CD14-positive monocyte (primary cell): ENCODE measurements at regions not wholly inside any gene's neighbourhood (a gene's known extent, or its start where the extent isn't known, plus 50 kb on each side); places are given as distances from the start of the nearest gene placed in this dataset.

ENCODE experiments used
- DNase-seq, 3 donors: peaks; one replicate each; pipeline ENCODE4 v3.0.0-alpha.2; 2011 to 2022
- H2AFZ ChIP-seq: 2 replicates; pipeline ENCODE4 v1.6.0; 2012; ENCODE audit warnings: mild to moderate bottlenecking, low read depth, low read length, inconsistent platforms; ENCODE audit not compliant: insufficient read depth, poor library complexity, severe bottlenecking
- H3K27ac ChIP-seq, 2 donors: 1 replicate in 1 of 2; 2 replicates in 1 of 2; pipeline ENCODE4 v1.5.1; 2012 to 2013; ENCODE audit warnings: low read length in 2 of 2, control low read depth in 1 of 2, inconsistent platforms in 1 of 2, low read depth in 1 of 2, mild to moderate bottlenecking in 1 of 2
- H3K27me3 ChIP-seq, 2 donors: one replicate each; pipeline versions ENCODE4 v1.6.0 to v1.6.1; 2011 to 2013; ENCODE audit warnings: low read length in 2 of 2; ENCODE audit not compliant: control insufficient read depth in 2 of 2, insufficient read depth in 2 of 2
- H3K36me3 ChIP-seq, 2 donors: replicated peaks in 1 of 2; 1 replicate in 1 of 2; 2 replicates in 1 of 2; pipeline versions ENCODE4 v1.5.1 to v1.6.1; 2012 to 2013; ENCODE audit warnings: low read length in 2 of 2, control low read depth in 1 of 2, inconsistent platforms in 1 of 2, mild to moderate bottlenecking in 1 of 2; ENCODE audit not compliant: insufficient read depth in 2 of 2, control insufficient read depth in 1 of 2
- H3K4me1 ChIP-seq, 2 donors: 1 replicate in 1 of 2; 2 replicates in 1 of 2; pipeline versions ENCODE4 v1.5.1 to v1.6.1; 2012 to 2013; ENCODE audit warnings: low read length in 2 of 2, control low read depth in 1 of 2, inconsistent platforms in 1 of 2, mild to moderate bottlenecking in 1 of 2, moderate library complexity in 1 of 2; ENCODE audit not compliant: insufficient read depth in 2 of 2, control insufficient read depth in 1 of 2
- H3K4me2 ChIP-seq: replicated peaks from 2 replicates; pipeline ENCODE3; 2012; ENCODE audit warnings: low read length, moderate library complexity, mild to moderate bottlenecking; ENCODE audit not compliant: poor library complexity, severe bottlenecking; ENCODE audit errors: extremely low read depth
- H3K4me3 ChIP-seq, 3 experiments: fragments of 200-600 bp in 1 of 3; sonication (generic) in 1 of 3; replicated peaks in 1 of 3; 1 replicate in 2 of 3; 2 replicates in 1 of 3; pipeline ENCODE4 v1.5.1; 2011 to 2013; ENCODE audit warnings: low read length in 3 of 3, mild to moderate bottlenecking in 3 of 3, control low read depth in 2 of 3, low read depth in 2 of 3, inconsistent platforms in 1 of 3, moderate library complexity in 1 of 3
- H3K79me2 ChIP-seq: 2 replicates; pipeline ENCODE4 v1.6.0; 2012; ENCODE audit warnings: mild to moderate bottlenecking, control low read depth, inconsistent platforms, low read length, moderate library complexity; ENCODE audit not compliant: insufficient read depth
- H3K9ac ChIP-seq: 2 replicates; pipeline ENCODE4 v1.6.0; 2017; ENCODE audit warnings: low read length, mild to moderate bottlenecking; ENCODE audit not compliant: insufficient read depth, poor library complexity, severe bottlenecking
- H3K9me3 ChIP-seq, 2 donors: replicated peaks in 1 of 2; 1 replicate in 1 of 2; 2 replicates in 1 of 2; pipeline versions ENCODE4 v1.5.1 to v1.6.1; 2012 to 2013; ENCODE audit warnings: low read length in 2 of 2, control low read depth in 1 of 2; ENCODE audit not compliant: control insufficient read depth in 1 of 2, insufficient read depth in 1 of 2
- H4K20me1 ChIP-seq: 2 replicates; pipeline ENCODE4 v1.6.0; 2012; ENCODE audit warnings: mild to moderate bottlenecking, low read length, control low read depth, moderate library complexity; ENCODE audit not compliant: insufficient read depth
- H3K27ac Mint-ChIP-seq, 7 donors: one replicate each; pipeline ENCODE4 v1.8.0; 2020; ENCODE audit warnings: mild to moderate bottlenecking in 7 of 7, mixed read lengths in 7 of 7, moderate library complexity in 6 of 7, inconsistent platforms in 2 of 7
- H3K27me3 Mint-ChIP-seq, 3 donors: one replicate each; pipeline ENCODE4 v1.8.0; 2021 to 2022; ENCODE audit warnings: low read depth in 3 of 3, mild to moderate bottlenecking in 3 of 3, mixed read lengths in 3 of 3, moderate library complexity in 3 of 3, inconsistent platforms in 1 of 3
- H3K36me3 Mint-ChIP-seq, 2 donors: one replicate each; pipeline ENCODE4 v1.8.0; 2020; ENCODE audit warnings: mixed read lengths in 2 of 2, inconsistent platforms in 1 of 2, mild to moderate bottlenecking in 1 of 2
- H3K4me1 Mint-ChIP-seq: one replicate; pipeline ENCODE4 v1.8.0; 2020; ENCODE audit warnings: mild to moderate bottlenecking, mixed read lengths
- H3K4me3 Mint-ChIP-seq, 2 donors: one replicate each; pipeline ENCODE4 v1.8.0; 2020; ENCODE audit warnings: mild to moderate bottlenecking in 2 of 2, mixed read lengths in 2 of 2, moderate library complexity in 1 of 2
- H3K9me3 Mint-ChIP-seq, 7 donors: one replicate each; pipeline ENCODE4 v1.8.0; 2020 to 2022; ENCODE audit warnings: mixed read lengths in 7 of 7, mild to moderate bottlenecking in 6 of 7, moderate library complexity in 6 of 7, inconsistent platforms in 2 of 7
- CTCF ChIP-seq: fragments of 200-600 bp; IDR thresholded peaks from one replicate; pipeline ENCODE4 v1.8.0; 2022; ENCODE audit warnings: antibody characterized with exemption, mild to moderate bottlenecking
- WGBS: methylation state at CpG from one replicate; pipeline ENCODE4 v1.1.5; 2013; ENCODE audit warnings: missing lambda C conversion rate; ENCODE audit not compliant: insufficient coverage; 5-methylcytosine and 5-hydroxymethylcytosine counted together
- intact Hi-C, 2 donors: fragments of 100-400 bp; cut with micrococcal nuclease; formaldehyde crosslinking; loops; one replicate each; pipeline versions ENCODE4 v1.15.0 to v1.15.1; 2023

DNA sequence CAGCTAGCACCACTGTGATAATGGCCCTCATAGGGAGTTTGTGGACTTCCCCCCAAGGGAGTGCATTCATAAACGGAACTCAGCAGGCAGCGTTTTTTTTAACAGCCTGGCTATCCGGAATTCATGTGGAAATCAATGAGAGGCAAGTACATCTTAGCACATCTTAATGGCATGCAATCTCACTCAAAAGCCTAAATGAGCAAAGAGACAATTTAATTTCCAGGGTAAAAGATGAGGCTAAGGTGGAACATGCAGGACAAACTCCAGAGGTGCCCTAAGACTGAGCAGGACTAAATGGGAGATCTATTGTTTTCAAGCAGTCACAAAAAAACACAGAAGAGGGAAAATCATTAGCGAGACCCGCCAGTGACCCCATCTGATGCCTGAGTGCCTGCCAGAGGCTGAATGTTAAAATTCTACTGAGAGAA is 243.5 kb upstream of the KCNIP4 start:
- TF ChIP-seq CTCF, result no peak
- Mint-ChIP-seq H3K4me3 (no peak overlapping the region), H3K9me3 (peaks cover 0 to 4% (median 0%) of the 10 kb centered on the region in 7 donors), H3K27ac (no peak overlapping the region), H3K4me1 (no peaks in the 10 kb centered on the region), H3K36me3 (no peaks in the 10 kb centered on the region), H3K27me3 (no peaks in the 10 kb centered on the region)
- 25% methylated on average over 2 of the region's 5 CpGs for WGBS
- no peak overlapping the region for H3K4me2 ChIP-seq
- H3K4me1 ChIP-seq, result no peaks in the 10 kb centered on the region
- peaks cover 0 to 3% of the 10 kb centered on the region in 2 donors for H3K9me3 ChIP-seq
- no peaks in the 10 kb centered on the region for H4K20me1 ChIP-seq
- no peak overlapping the region for H2AFZ ChIP-seq
- H3K27ac ChIP-seq, result no peak overlapping the region
- no peak overlapping the region for H3K9ac ChIP-seq
- intact Hi-C loops, result no loop called here
- no peaks in the 10 kb centered on the region for H3K79me2 ChIP-seq
- no peaks in the 10 kb centered on the region for H3K27me3 ChIP-seq
- no peak overlapping the region for H3K4me3 ChIP-seq
- no peak for DNase-seq
- H3K36me3 ChIP-seq, result no peaks in the 10 kb centered on the region

DNA sequence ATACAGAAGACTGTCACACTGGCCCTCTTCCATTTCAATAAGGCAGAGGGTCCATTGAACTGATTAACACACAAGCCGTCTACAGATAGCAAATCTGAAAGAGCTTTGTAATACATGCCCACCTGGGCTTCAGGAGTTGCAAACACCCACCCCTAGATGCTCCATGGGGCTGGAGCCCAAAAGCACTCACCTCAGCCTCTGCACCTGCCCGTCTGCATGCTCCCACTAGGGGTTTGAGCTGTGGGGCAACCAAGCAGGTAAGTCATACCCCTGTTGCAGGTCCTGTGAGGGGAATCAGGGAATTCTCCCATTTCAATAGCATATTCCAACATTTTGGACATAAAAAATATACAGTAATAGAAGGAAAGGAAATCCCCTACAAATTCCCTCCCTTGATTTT is 243.0 kb upstream of the KCNIP4 start:
- no peaks in the 10 kb centered on the region for H4K20me1 ChIP-seq
- DNase-seq, result no peak
- H3K36me3 ChIP-seq, result no peaks in the 10 kb centered on the region
- Mint-ChIP-seq H3K9me3 (peaks cover 0 to 4% (median 0%) of the 10 kb centered on the region in 7 donors), H3K4me3 (no peak overlapping the region), H3K27me3 (no peaks in the 10 kb centered on the region), H3K27ac (no peak overlapping the region), H3K36me3 (no peaks in the 10 kb centered on the region), H3K4me1 (no peaks in the 10 kb centered on the region)
- H3K4me2 ChIP-seq, result no peak overlapping the region
- H3K9me3 ChIP-seq, result peaks cover 0 to 3% of the 10 kb centered on the region in 2 donors
- intact Hi-C loops, result no loop called here
- WGBS, result no CpG with 5 or more reads among the region's 2 CpGs
- H3K4me1 ChIP-seq, result no peaks in the 10 kb centered on the region
- no peaks in the 10 kb centered on the region for H3K27me3 ChIP-seq
- TF ChIP-seq CTCF, result no peak
- H2AFZ ChIP-seq, result no peak overlapping the region
- H3K4me3 ChIP-seq, result no peak overlapping the region
- no peak overlapping the region for H3K9ac ChIP-seq
- no peaks in the 10 kb centered on the region for H3K79me2 ChIP-seq
- no peak overlapping the region for H3K27ac ChIP-seq
